ENCODE measurements at regions not wholly inside any gene's neighbourhood (a gene's known extent, or its start where the extent isn't known, plus 50 kb on each side); places are given as distances from the start of the nearest gene placed in this dataset.

GRCh38 chr4:182973511-182973911 is 56.3 kb upstream of the DCTD start:
- Histone ChIP-seq H3K18ac (ENCODE audit: low read length) (no peak overlapping the region), H3K4me2 (ENCODE audit: insufficient read depth, low read length, poor library complexity, severe bottlenecking) (no peak overlapping the region), H2BK120ac (ENCODE audit: low read depth, low read length) (no peak overlapping the region), H4K91ac (ENCODE audit: low read depth, low read length, poor library complexity) (no peak overlapping the region), H3K4me3 (ENCODE audit: low read length in 2 of 2) (no peak overlapping the region), H2BK12ac (ENCODE audit: low read length) (no peak overlapping the region), H3K27me3 (ENCODE audit: control insufficient read depth in 3 of 3, insufficient read depth in 3 of 3, low read depth in 1 of 3, low read length in 3 of 3) (no peaks in the 10 kb centered on the region), H3K23ac (ENCODE audit: low read depth, low read length, poor library complexity) (no peak overlapping the region), H2BK15ac (ENCODE audit: low read length) (no peak overlapping the region), H2BK5ac (ENCODE audit: low read length) (no peak overlapping the region), H3K9me3 (replicated peaks in 1 of 2; ENCODE audit: control insufficient read depth in 2 of 2, insufficient read depth in 1 of 2, low read depth in 1 of 2, low read length in 2 of 2) (no peaks in the 10 kb centered on the region), H3K4me1 (ENCODE audit: control insufficient read depth in 2 of 2, insufficient read depth in 1 of 2, low read depth in 1 of 2, low read length in 2 of 2) (peaks cover under 1 to 3% of the 10 kb centered on the region in 2 donors), H3K79me1 (ENCODE audit: low read depth, low read length) (no peaks in the 10 kb centered on the region), H3K4ac (ENCODE audit: low read length) (no peak overlapping the region), H2AFZ (ENCODE audit: low read length) (peak overlapping the region; percentile 25), H4K8ac (ENCODE audit: low read depth, low read length) (no peak overlapping the region), H3K14ac (ENCODE audit: low read length) (no peak overlapping the region), H2AK5ac (ENCODE audit: low read depth, low read length) (no peak overlapping the region), H3K27ac (replicated peaks; ENCODE audit: low read length) (no peak overlapping the region), H3K9ac (ENCODE audit: low read depth, low read length, poor library complexity) (no peak overlapping the region), H3K36me3 (replicated peaks in 1 of 2; ENCODE audit: control insufficient read depth in 2 of 2, insufficient read depth in 2 of 2, low read length in 2 of 2) (no peaks in the 10 kb centered on the region)
- DNase-seq (ENCODE audit: low spot score), result no peak
- WGBS, 2 donors (ENCODE audit: extremely low coverage in 2 of 2, insufficient read length in 2 of 2, insufficient replicate concordance in 1 of 2), result no CpG with 5 or more reads among the region's 3 CpGs

- Histone ChIP-seq H3K23ac (ENCODE audit: low read depth, low read length, poor library complexity) (no peak overlapping the region), H2AK5ac (ENCODE audit: low read depth, low read length) (no peak overlapping the region), H3K14ac (ENCODE audit: low read length) (no peak overlapping the region), H2BK15ac (ENCODE audit: low read length) (no peak overlapping the region), H3K4me1 (ENCODE audit: control insufficient read depth in 2 of 2, insufficient read depth in 1 of 2, low read depth in 1 of 2, low read length in 2 of 2) (peaks cover 0 to 3% of the 10 kb centered on the region in 2 donors), H3K27me3 (ENCODE audit: control insufficient read depth in 3 of 3, insufficient read depth in 3 of 3, low read depth in 1 of 3, low read length in 3 of 3) (no peaks in the 10 kb centered on the region), H2AFZ (ENCODE audit: low read length) (no peak overlapping the region), H3K4ac (ENCODE audit: low read length) (no peak overlapping the region), H2BK5ac (ENCODE audit: low read length) (no peak overlapping the region), H3K9me3 (replicated peaks in 1 of 2; ENCODE audit: control insufficient read depth in 2 of 2, insufficient read depth in 1 of 2, low read depth in 1 of 2, low read length in 2 of 2) (no peaks in the 10 kb centered on the region), H3K36me3 (replicated peaks in 1 of 2; ENCODE audit: control insufficient read depth in 2 of 2, insufficient read depth in 2 of 2, low read length in 2 of 2) (no peaks in the 10 kb centered on the region), H2BK12ac (ENCODE audit: low read length) (no peak overlapping the region), H3K9ac (ENCODE audit: low read depth, low read length, poor library complexity) (no peak overlapping the region), H3K18ac (ENCODE audit: low read length) (no peak overlapping the region), H3K4me2 (ENCODE audit: insufficient read depth, low read length, poor library complexity, severe bottlenecking) (no peak overlapping the region), H4K8ac (ENCODE audit: low read depth, low read length) (no peak overlapping the region), H4K91ac (ENCODE audit: low read depth, low read length, poor library complexity) (no peak overlapping the region), H3K79me1 (ENCODE audit: low read depth, low read length) (no peaks in the 10 kb centered on the region), H3K4me3 (ENCODE audit: low read length in 2 of 2) (no peak overlapping the region), H3K27ac (replicated peaks; ENCODE audit: low read length) (no peak overlapping the region), H2BK120ac (ENCODE audit: low read depth, low read length) (no peak overlapping the region)
- no peak for DNase-seq (ENCODE audit: low spot score)
- WGBS, 2 donors (ENCODE audit: extremely low coverage in 2 of 2, insufficient read length in 2 of 2, insufficient replicate concordance in 1 of 2), result 100% methylated on average over 1 to 2 of the region's 3 CpGs
These were observed 54.5 kb upstream of the DCTD start for GRCh38 chr4:182971702-182972101.

GRCh38 chr4:182969651-182970279 is 52.6 kb upstream of the DCTD start:
- H3K4me3 ChIP-seq (ENCODE audit: low read length in 2 of 2), result no peak overlapping the region
- no peaks in the 10 kb centered on the region for H3K27me3 ChIP-seq (ENCODE audit: control insufficient read depth in 3 of 3, insufficient read depth in 3 of 3, low read depth in 1 of 3, low read length in 3 of 3)
- H4K91ac ChIP-seq (ENCODE audit: low read depth, low read length, poor library complexity), result no peak overlapping the region
- peak overlapping the region; percentile 81 for H2AFZ ChIP-seq (ENCODE audit: low read length)
- H3K4ac ChIP-seq (ENCODE audit: low read length), result no peak overlapping the region
- H3K27ac ChIP-seq (replicated peaks; ENCODE audit: low read length), result no peak overlapping the region
- no peaks in the 10 kb centered on the region for H3K36me3 ChIP-seq (replicated peaks in 1 of 2; ENCODE audit: control insufficient read depth in 2 of 2, insufficient read depth in 2 of 2, low read length in 2 of 2)
- H2BK5ac ChIP-seq (ENCODE audit: low read length), result no peak overlapping the region
- no peak overlapping the region for H2BK120ac ChIP-seq (ENCODE audit: low read depth, low read length)
- no peak overlapping the region for H3K18ac ChIP-seq (ENCODE audit: low read length)
- H2AK5ac ChIP-seq (ENCODE audit: low read depth, low read length), result no peak overlapping the region
- H3K4me1 ChIP-seq (ENCODE audit: control insufficient read depth in 2 of 2, insufficient read depth in 1 of 2, low read depth in 1 of 2, low read length in 2 of 2), result peaks cover 0 to 3% of the 10 kb centered on the region in 2 donors
- DNase-seq (ENCODE audit: low spot score), result no peak
- no peaks in the 10 kb centered on the region for H3K9me3 ChIP-seq (replicated peaks in 1 of 2; ENCODE audit: control insufficient read depth in 2 of 2, insufficient read depth in 1 of 2, low read depth in 1 of 2, low read length in 2 of 2)
- no peak overlapping the region for H3K9ac ChIP-seq (ENCODE audit: low read depth, low read length, poor library complexity)
- H3K14ac ChIP-seq (ENCODE audit: low read length), result no peak overlapping the region
- H4K8ac ChIP-seq (ENCODE audit: low read depth, low read length), result no peak overlapping the region
- H3K79me1 ChIP-seq (ENCODE audit: low read depth, low read length), result no peaks in the 10 kb centered on the region
- no CpG with 5 or more reads among the region's 9 CpGs for WGBS, 2 donors (ENCODE audit: extremely low coverage in 2 of 2, insufficient read length in 2 of 2, insufficient replicate concordance in 1 of 2)
- no peak overlapping the region for H3K4me2 ChIP-seq (ENCODE audit: insufficient read depth, low read length, poor library complexity, severe bottlenecking)
- H2BK12ac ChIP-seq (ENCODE audit: low read length), result no peak overlapping the region
- H3K23ac ChIP-seq (ENCODE audit: low read depth, low read length, poor library complexity), result no peak overlapping the region
- H2BK15ac ChIP-seq (ENCODE audit: low read length), result no peak overlapping the region

GRCh38 chr4:182968917-182969650 is 51.9 kb upstream of the DCTD start:
- H3K4ac ChIP-seq (ENCODE audit: low read length), result no peak overlapping the region
- no CpG with 5 or more reads among the region's 11 CpGs for WGBS, 2 donors (ENCODE audit: extremely low coverage in 2 of 2, insufficient read length in 2 of 2, insufficient replicate concordance in 1 of 2)
- no peak overlapping the region for H3K23ac ChIP-seq (ENCODE audit: low read depth, low read length, poor library complexity)
- no peak overlapping the region for H2AK5ac ChIP-seq (ENCODE audit: low read depth, low read length)
- H3K4me3 ChIP-seq (ENCODE audit: low read length in 2 of 2), result no peak overlapping the region
- peaks cover 0 to 3% of the 10 kb centered on the region in 2 donors for H3K4me1 ChIP-seq (ENCODE audit: control insufficient read depth in 2 of 2, insufficient read depth in 1 of 2, low read depth in 1 of 2, low read length in 2 of 2)
- H4K8ac ChIP-seq (ENCODE audit: low read depth, low read length), result no peak overlapping the region
- no peak overlapping the region for H4K91ac ChIP-seq (ENCODE audit: low read depth, low read length, poor library complexity)
- no peaks in the 10 kb centered on the region for H3K79me1 ChIP-seq (ENCODE audit: low read depth, low read length)
- no peak overlapping the region for H3K14ac ChIP-seq (ENCODE audit: low read length)
- H3K27ac ChIP-seq (replicated peaks; ENCODE audit: low read length), result no peak overlapping the region
- H3K18ac ChIP-seq (ENCODE audit: low read length), result no peak overlapping the region
- no peak overlapping the region for H2BK120ac ChIP-seq (ENCODE audit: low read depth, low read length)
- no peak overlapping the region for H2BK12ac ChIP-seq (ENCODE audit: low read length)
- H2BK15ac ChIP-seq (ENCODE audit: low read length), result no peak overlapping the region
- no peaks in the 10 kb centered on the region for H3K27me3 ChIP-seq (ENCODE audit: control insufficient read depth in 3 of 3, insufficient read depth in 3 of 3, low read depth in 1 of 3, low read length in 3 of 3)
- no peaks in the 10 kb centered on the region for H3K36me3 ChIP-seq (replicated peaks in 1 of 2; ENCODE audit: control insufficient read depth in 2 of 2, insufficient read depth in 2 of 2, low read length in 2 of 2)
- no peaks in the 10 kb centered on the region for H3K9me3 ChIP-seq (replicated peaks in 1 of 2; ENCODE audit: control insufficient read depth in 2 of 2, insufficient read depth in 1 of 2, low read depth in 1 of 2, low read length in 2 of 2)
- H3K4me2 ChIP-seq (ENCODE audit: insufficient read depth, low read length, poor library complexity, severe bottlenecking), result peak overlapping the region; percentile 28
- no peak overlapping the region for H3K9ac ChIP-seq (ENCODE audit: low read depth, low read length, poor library complexity)
- no peak for DNase-seq (ENCODE audit: low spot score)
- H2AFZ ChIP-seq (ENCODE audit: low read length), result peak overlapping the region; percentile 81
- no peak overlapping the region for H2BK5ac ChIP-seq (ENCODE audit: low read length)
